Endometrium (tissue), 2 donors: ENCODE measurements at regions not wholly inside any gene's neighbourhood (a gene's known extent, or its start where the extent isn't known, plus 50 kb on each side); places are given as distances from the start of the nearest gene placed in this dataset.

Source experiments
- FAIRE-seq: peaks from 2 replicates; lab custom pipeline; 2012; peaks lifted over from hg19 to GRCh38; lab: Jason Lieb, UNC
- donor health status: control.
- donor health status: control.

- FAIRE-seq = no peak
These were observed 492.9 kb upstream of the TBX3 start for GRCh38 chr12:115176741-115177400.

- FAIRE-seq = no peak
These were observed 490.9 kb upstream of the TBX3 start for GRCh38 chr12:115174920-115175319.

- peak; percentile 98 for FAIRE-seq
These were observed 488.5 kb upstream of the TBX3 start for GRCh38 chr12:115172521-115172920.

- FAIRE-seq = no peak
These were observed 486.0 kb upstream of the TBX3 start for GRCh38 chr12:115169981-115170380.

- no peak for FAIRE-seq
These were observed 482.8 kb upstream of the TBX3 start for GRCh38 chr12:115166698-115167315.

- no peak for FAIRE-seq
These were observed 479.7 kb upstream of the TBX3 start for GRCh38 chr12:115163710-115164109.

- FAIRE-seq = no peak
These were observed 476.5 kb upstream of the TBX3 start for GRCh38 chr12:115160271-115161128.

GRCh38 chr12:115158816-115159215 lies 474.8 kb upstream of the TBX3 start:
- FAIRE-seq = no peak

GRCh38 chr12:115155665-115156645 lies 472.0 kb upstream of the TBX3 start:
- no peak for FAIRE-seq

GRCh38 chr12:115149685-115150378 lies 465.9 kb upstream of the TBX3 start:
- FAIRE-seq = no peak

- FAIRE-seq = no peak
These were observed 465.3 kb upstream of the TBX3 start for GRCh38 chr12:115149279-115149678.

GRCh38 chr12:115147916-115148315 lies 463.9 kb upstream of the TBX3 start:
- FAIRE-seq = no peak

- FAIRE-seq = no peak
These were observed 462.5 kb upstream of the TBX3 start for GRCh38 chr12:115146453-115146852.

GRCh38 chr12:115144425-115144824 lies 460.4 kb upstream of the TBX3 start:
- no peak for FAIRE-seq

GRCh38 chr12:115140981-115141655 lies 457.1 kb upstream of the TBX3 start:
- FAIRE-seq = no peak

GRCh38 chr12:115137812-115138521 lies 454.0 kb upstream of the TBX3 start:
- no peak for FAIRE-seq

GRCh38 chr12:115135800-115136211 lies 451.8 kb upstream of the TBX3 start:
- FAIRE-seq = no peak

GRCh38 chr12:115134298-115134697 lies 450.3 kb upstream of the TBX3 start:
- FAIRE-seq = no peak

GRCh38 chr12:115132905-115133304 lies 448.9 kb upstream of the TBX3 start:
- no peak for FAIRE-seq

GRCh38 chr12:115132145-115132544 lies 448.2 kb upstream of the TBX3 start:
- FAIRE-seq = no peak
